MM.1S (cell line): ENCODE measurements at regions not wholly inside any gene's neighbourhood (a gene's known extent, or its start where the extent isn't known, plus 50 kb on each side); places are given as distances from the start of the nearest gene placed in this dataset.

Experiments
- DNase-seq: peaks from one replicate; pipeline ENCODE4 v3.0.0-alpha.2; 2015
- H2AFZ ChIP-seq: fragments of 300-600 bp; sonication (generic); 2 replicates; pipeline ENCODE4 v1.6.0; 2016; ENCODE audit warnings: antibody characterized with exemption, low read length
- H3F3A ChIP-seq: fragments of 300-600 bp; sonication (generic); 2 replicates; pipeline ENCODE4 v1.6.1; 2016; ENCODE audit warnings: mild to moderate bottlenecking, antibody characterized with exemption, low read length, moderate library complexity, mixed read lengths; ENCODE audit not compliant: insufficient read depth
- H3K27ac ChIP-seq: fragments of 300-600 bp; sonication (generic); 2 replicates; pipeline ENCODE4 v1.5.1; 2016; ENCODE audit warnings: mild to moderate bottlenecking, low read length
- H3K27me3 ChIP-seq: fragments of 300-600 bp; sonication (generic); replicated peaks from 2 replicates; pipeline ENCODE4 v1.6.0; 2016; ENCODE audit warnings: low read length; ENCODE audit not compliant: insufficient read depth
- H3K36me3 ChIP-seq: fragments of 300-600 bp; sonication (generic); replicated peaks from 2 replicates; pipeline ENCODE4 v1.6.1; 2016; ENCODE audit warnings: mild to moderate bottlenecking, low read length, mixed read lengths; ENCODE audit not compliant: insufficient read depth
- H3K4me1 ChIP-seq: fragments of 300-600 bp; sonication (generic); 2 replicates; pipeline ENCODE4 v1.6.1; 2016; ENCODE audit warnings: low read length, mixed read lengths
- H3K4me2 ChIP-seq: fragments of 300-600 bp; sonication (generic); 2 replicates; pipeline ENCODE4 v1.6.0; 2016; ENCODE audit warnings: low read depth, low read length
- H3K4me3 ChIP-seq: fragments of 300-600 bp; sonication (generic); 2 replicates; pipeline ENCODE4 v1.5.1; 2016; ENCODE audit warnings: low read length, mixed read lengths
- H3K79me2 ChIP-seq: fragments of 300-600 bp; sonication (generic); 2 replicates; pipeline ENCODE4 v1.6.1; 2016; ENCODE audit warnings: mixed run types, low read length, mixed read lengths
- H3K9ac ChIP-seq: fragments of 300-600 bp; sonication (generic); 2 replicates; pipeline ENCODE4 v1.6.1; 2016; ENCODE audit warnings: low read length, mixed read lengths
- H3K9me2 ChIP-seq: fragments of 300-600 bp; sonication (generic); replicated peaks from 2 replicates; pipeline ENCODE4 v1.6.1; 2016; ENCODE audit warnings: mild to moderate bottlenecking, low read length, mixed read lengths; ENCODE audit not compliant: insufficient read depth
- H3K9me3 ChIP-seq: fragments of 300-600 bp; sonication (generic); replicated peaks from 2 replicates; pipeline ENCODE4 v1.6.1; 2016; ENCODE audit warnings: mild to moderate bottlenecking, low read length, mixed read lengths; ENCODE audit not compliant: insufficient read depth
- H4K20me1 ChIP-seq: fragments of 300-600 bp; sonication (generic); 2 replicates; pipeline ENCODE4 v1.6.1; 2016; ENCODE audit warnings: mild to moderate bottlenecking, low read length, moderate library complexity, mixed read lengths; ENCODE audit not compliant: insufficient read depth
- EZH2 ChIP-seq: fragments of 300-600 bp; sonication (generic); optimal IDR thresholded peaks from 2 replicates; pipeline ENCODE3; 2017; ENCODE audit warnings: low read depth, mild to moderate bottlenecking, antibody characterized with exemption, low read length, mixed read lengths
- EZH2phosphoT487 ChIP-seq: fragments of 300-600 bp; sonication (generic); IDR thresholded peaks from 2 replicates; pipeline ENCODE4 v1.6.1; 2018; ENCODE audit warnings: antibody characterized with exemption, low read length
- TF ChIP-seq, protein P1 (sequence below): fragments of 300-600 bp; sonication (generic); IDR thresholded peaks from 2 replicates; pipeline ENCODE4 v1.5.1; 2016; ENCODE audit warnings: antibody characterized with exemption, low read length, mixed read lengths

DNA sequence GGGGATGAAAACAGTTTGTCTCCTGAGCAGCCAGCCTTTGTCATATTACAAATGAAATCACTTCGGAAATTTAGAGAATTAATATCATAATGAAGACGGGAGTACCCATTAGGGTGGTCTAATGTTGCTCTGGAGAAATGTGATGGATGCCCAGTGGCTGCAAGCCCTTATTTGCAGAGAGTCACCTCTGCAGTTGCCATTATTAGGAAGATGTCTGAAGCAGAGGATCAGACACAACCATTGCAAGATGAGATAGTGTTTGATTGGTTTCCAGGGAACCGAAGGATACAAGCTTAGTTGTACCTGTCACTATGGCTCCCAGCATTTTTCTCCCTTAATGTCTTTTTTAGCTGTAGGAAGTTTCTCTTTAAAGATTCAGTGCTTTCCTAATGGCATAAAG, 272.4 kb downstream of the FIGN start:
- H3K27me3 ChIP-seq, result no peaks in the 10 kb centered on the region

DNA sequence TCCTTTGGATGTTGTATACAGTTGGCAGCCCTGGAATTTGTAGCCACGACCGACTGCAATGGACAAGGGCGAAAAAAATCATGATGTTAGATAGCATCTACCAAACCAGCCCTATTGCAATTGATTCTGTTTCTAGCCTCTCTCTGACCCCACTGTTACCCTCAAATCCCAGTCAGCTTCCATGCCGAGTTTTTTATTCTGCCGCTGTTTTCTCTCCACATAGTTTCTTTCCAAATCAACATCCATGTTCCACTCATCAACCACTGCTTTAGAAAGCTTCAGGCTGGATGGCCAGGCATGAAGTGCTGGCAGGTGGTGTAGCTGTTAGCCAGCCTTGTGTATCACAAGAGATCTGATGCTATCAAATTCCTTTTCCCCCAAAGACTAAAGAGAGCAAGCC, 272.8 kb downstream of the FIGN start:
- H4K20me1 ChIP-seq, result no peaks in the 10 kb centered on the region
- H3K4me3 ChIP-seq, result no peak overlapping the region
- H3K9ac ChIP-seq, result no peak overlapping the region
- no peaks in the 10 kb centered on the region for H3K4me1 ChIP-seq
- no peaks in the 10 kb centered on the region for H3K9me2 ChIP-seq
- no peak overlapping the region for H3K27ac ChIP-seq
- H3K79me2 ChIP-seq, result no peaks in the 10 kb centered on the region
- no peak for DNase-seq
- TF ChIP-seq EZH2 (no peak), EZH2phosphoT487 (no peak)
- TF ChIP-seq, protein P1, sequence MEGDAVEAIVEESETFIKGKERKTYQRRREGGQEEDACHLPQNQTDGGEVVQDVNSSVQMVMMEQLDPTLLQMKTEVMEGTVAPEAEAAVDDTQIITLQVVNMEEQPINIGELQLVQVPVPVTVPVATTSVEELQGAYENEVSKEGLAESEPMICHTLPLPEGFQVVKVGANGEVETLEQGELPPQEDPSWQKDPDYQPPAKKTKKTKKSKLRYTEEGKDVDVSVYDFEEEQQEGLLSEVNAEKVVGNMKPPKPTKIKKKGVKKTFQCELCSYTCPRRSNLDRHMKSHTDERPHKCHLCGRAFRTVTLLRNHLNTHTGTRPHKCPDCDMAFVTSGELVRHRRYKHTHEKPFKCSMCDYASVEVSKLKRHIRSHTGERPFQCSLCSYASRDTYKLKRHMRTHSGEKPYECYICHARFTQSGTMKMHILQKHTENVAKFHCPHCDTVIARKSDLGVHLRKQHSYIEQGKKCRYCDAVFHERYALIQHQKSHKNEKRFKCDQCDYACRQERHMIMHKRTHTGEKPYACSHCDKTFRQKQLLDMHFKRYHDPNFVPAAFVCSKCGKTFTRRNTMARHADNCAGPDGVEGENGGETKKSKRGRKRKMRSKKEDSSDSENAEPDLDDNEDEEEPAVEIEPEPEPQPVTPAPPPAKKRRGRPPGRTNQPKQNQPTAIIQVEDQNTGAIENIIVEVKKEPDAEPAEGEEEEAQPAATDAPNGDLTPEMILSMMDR, result no peak
- H3K36me3 ChIP-seq, result no peaks in the 10 kb centered on the region
- no peak overlapping the region for H2AFZ ChIP-seq
- no peaks in the 10 kb centered on the region for H3F3A ChIP-seq
- no peaks in the 10 kb centered on the region for H3K27me3 ChIP-seq
- no peak overlapping the region for H3K4me2 ChIP-seq
- H3K9me3 ChIP-seq, result no peaks in the 10 kb centered on the region

More for the DNA sequence above, 272.4 kb downstream of the FIGN start:
- H3K9me2 ChIP-seq, result no peaks in the 10 kb centered on the region
- no peaks in the 10 kb centered on the region for H4K20me1 ChIP-seq
- no peak overlapping the region for H3K27ac ChIP-seq
- H3K36me3 ChIP-seq, result no peaks in the 10 kb centered on the region
- H3K4me2 ChIP-seq, result no peak overlapping the region
- H3K4me1 ChIP-seq, result no peaks in the 10 kb centered on the region
- no peak overlapping the region for H2AFZ ChIP-seq
- no peak overlapping the region for H3K9ac ChIP-seq
- DNase-seq, result no peak
- TF ChIP-seq, protein P1, result no peak
- TF ChIP-seq EZH2, result no peak
- no peak for TF ChIP-seq EZH2phosphoT487
- no peaks in the 10 kb centered on the region for H3F3A ChIP-seq
- H3K9me3 ChIP-seq, result no peaks in the 10 kb centered on the region
- H3K79me2 ChIP-seq, result no peaks in the 10 kb centered on the region
- H3K4me3 ChIP-seq, result no peak overlapping the region

DNA sequence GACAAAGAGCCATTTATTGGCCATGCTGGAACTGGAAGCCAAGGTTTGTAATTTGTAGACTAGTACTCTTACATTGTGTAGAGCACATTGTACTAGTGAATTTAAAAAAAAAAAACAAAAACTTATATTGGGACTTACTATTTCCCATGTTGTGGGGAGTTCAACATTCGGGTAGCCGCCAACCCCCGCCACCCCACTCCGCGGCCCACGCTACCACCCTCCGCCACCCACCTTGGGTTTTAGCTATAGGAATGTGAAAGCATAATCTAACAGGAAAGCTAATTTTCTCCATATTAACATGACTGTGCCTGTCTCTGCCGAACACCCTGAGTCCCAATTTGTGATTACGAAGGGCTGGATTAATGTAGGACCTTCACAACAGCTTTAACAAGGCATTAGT, 275.8 kb downstream of the FIGN start:
- Histone ChIP-seq H3K4me1 (no peaks in the 10 kb centered on the region), H3K4me3 (no peak overlapping the region), H3K27ac (no peak overlapping the region), H4K20me1 (no peaks in the 10 kb centered on the region), H3K9ac (no peak overlapping the region), H3K4me2 (no peak overlapping the region), H2AFZ (no peak overlapping the region), H3K27me3 (no peaks in the 10 kb centered on the region), H3K36me3 (no peaks in the 10 kb centered on the region), H3K79me2 (no peaks in the 10 kb centered on the region), H3K9me3 (no peaks in the 10 kb centered on the region), H3K9me2 (no peaks in the 10 kb centered on the region), H3F3A (no peaks in the 10 kb centered on the region)
- TF ChIP-seq EZH2 (no peak), EZH2phosphoT487 (no peak)
- TF ChIP-seq, protein P1, result no peak
- DNase-seq, result no peak
